Lower leg skin (tissue), 3 donors: ENCODE measurements at regions not wholly inside any gene's neighbourhood (a gene's known extent, or its start where the extent isn't known, plus 50 kb on each side); places are given as distances from the start of the nearest gene placed in this dataset.

Experiments used
- CTCF ChIP-seq, 3 donors: fragments of 450-650 bp; IDR thresholded peaks; one replicate each; pipeline ENCODE4 v1.5.1; 2016; ENCODE audit warnings: antibody characterized with exemption in 3 of 3, mild to moderate bottlenecking in 3 of 3, moderate library complexity in 2 of 3
- POLR2A ChIP-seq, 2 donors: fragments of 450-650 bp; IDR thresholded peaks; one replicate each; pipeline ENCODE4 v1.6.1; 2016 to 2017; ENCODE audit warnings: antibody characterized with exemption in 2 of 2, mild to moderate bottlenecking in 1 of 2, moderate library complexity in 1 of 2

- TF ChIP-seq POLR2A (IDR thresholded peaks at IDR 0.05) (no peak), CTCF (IDR thresholded peaks at IDR 0.05) (no peak)
Observed at GRCh38 chr2:13413989-13414388, 697.3 kb downstream of the TRIB2 start.
